ENCODE measurements at regions not wholly inside any gene's neighbourhood (a gene's known extent, or its start where the extent isn't known, plus 50 kb on each side); places are given as distances from the start of the nearest gene placed in this dataset.
A peak's percentile ranks its signal among the peaks of the same experiment; 100 is the strongest.

- H3K27ac ChIP-seq = peak overlapping the region; percentile 32; the same call in 1 of the 2 replicates
- POLR2A ChIA-PET (ENCODE audit: low non-redundant PET) = no interaction called here
- TF ChIP-seq CTCF (conservative IDR thresholded peaks at IDR 0.05; ENCODE audit: low read depth) = no peak
- no peak for DNase-seq (ENCODE audit: low spot score)
- CTCF ChIA-PET = interaction anchor here (0.6 to 1.4 kb wide), 2 partner anchors 9 to 16 kb away, joined by 3 to 4 read pairs; no protein-coding TSS in a partner anchor
Observed at GRCh38 chr5:61808909-61809308, 476.9 kb downstream of the ZSWIM6 start.

- DNase-seq (ENCODE audit: low spot score) = peak; percentile 88
- CTCF ChIA-PET = interaction anchor here (1.4 kb wide), 1 partner anchor 8 kb away, joined by 4 read pairs; no protein-coding TSS in a partner anchor
- POLR2A ChIA-PET (ENCODE audit: low non-redundant PET) = no interaction called here
- H3K27ac ChIP-seq = peak overlapping the region; percentile 32
- TF ChIP-seq CTCF (conservative IDR thresholded peaks at IDR 0.05; ENCODE audit: low read depth) = no peak
Observed at GRCh38 chr5:61809651-61810050, 477.6 kb downstream of the ZSWIM6 start.

GRCh38 chr5:61811052-61811451 is 479.0 kb downstream of the ZSWIM6 start:
- no peak for DNase-seq (ENCODE audit: low spot score)
- POLR2A ChIA-PET (ENCODE audit: low non-redundant PET) = no interaction called here
- no peak for TF ChIP-seq CTCF (conservative IDR thresholded peaks at IDR 0.05; ENCODE audit: low read depth)
- CTCF ChIA-PET = interaction anchor here (0.6 kb wide), 1 partner anchor 538 kb away, joined by 3 read pairs; no protein-coding TSS in a partner anchor
- no peak overlapping the region for H3K27ac ChIP-seq

- no peak overlapping the region for H3K27ac ChIP-seq
- CTCF ChIA-PET = interaction anchor here (0.6 kb wide), 1 partner anchor 335 kb away, joined by 3 read pairs; no protein-coding TSS in a partner anchor
- POLR2A ChIA-PET (ENCODE audit: low non-redundant PET) = no interaction called here
- no peak for TF ChIP-seq CTCF (conservative IDR thresholded peaks at IDR 0.05; ENCODE audit: low read depth)
- DNase-seq (ENCODE audit: low spot score) = no peak
Observed at GRCh38 chr5:61813361-61813760, 481.3 kb downstream of the ZSWIM6 start.

GRCh38 chr5:61815339-61815738 is 483.3 kb downstream of the ZSWIM6 start:
- no peak for DNase-seq (ENCODE audit: low spot score)
- CTCF ChIA-PET = interaction anchor here (1.0 kb wide), 1 partner anchor 328 kb away, joined by 3 read pairs; no protein-coding TSS in a partner anchor
- no peak overlapping the region for H3K27ac ChIP-seq
- TF ChIP-seq CTCF (conservative IDR thresholded peaks at IDR 0.05; ENCODE audit: low read depth) = no peak
- POLR2A ChIA-PET (ENCODE audit: low non-redundant PET) = no interaction called here

- DNase-seq (ENCODE audit: low spot score) = no peak
- no peak overlapping the region for H3K27ac ChIP-seq
- CTCF ChIA-PET = interaction anchor here (1.3 to 2.0 kb wide), 2 partner anchors 48 to 158 kb away, joined by 4 to 9 read pairs; no protein-coding TSS in a partner anchor
- no peak for TF ChIP-seq CTCF (conservative IDR thresholded peaks at IDR 0.05; ENCODE audit: low read depth)
- POLR2A ChIA-PET (ENCODE audit: low non-redundant PET) = no interaction called here
Observed at GRCh38 chr5:61816146-61816545, 484.1 kb downstream of the ZSWIM6 start.
